HG02763 (cell line): ENCODE measurements at regions not wholly inside any gene's neighbourhood (a gene's known extent, or its start where the extent isn't known, plus 50 kb on each side); places are given as distances from the start of the nearest gene placed in this dataset.
"Not testable (repeated sequence)": the region's sequence is repeated elsewhere in the genome, so short reads cannot be mapped to it uniquely, and the experiment has no call there.

Experiments used
- ATAC-seq: cut with Tn5 transposase; IDR thresholded peaks from one replicate; pipeline ENCODE4 v1.9.1; 2021; ENCODE audit warnings: mild to moderate bottlenecking, moderate library complexity; ENCODE audit not compliant: unreplicated experiment

- peak; percentile 77 for ATAC-seq
Observed at GRCh38 chr18:32884543-32884942, 111.7 kb upstream of the KLHL14 start.

GRCh38 chr18:32881009-32881408 lies 108.2 kb upstream of the KLHL14 start:
- no peak for ATAC-seq

GRCh38 chr18:32879497-32879896 lies 106.7 kb upstream of the KLHL14 start:
- ATAC-seq: no peak

- ATAC-seq: no peak
Observed at GRCh38 chr18:32878436-32878835, 105.6 kb upstream of the KLHL14 start.

- no peak for ATAC-seq
Observed at GRCh38 chr18:32877371-32877770, 104.5 kb upstream of the KLHL14 start.

GRCh38 chr18:32875625-32876024 lies 102.8 kb upstream of the KLHL14 start:
- ATAC-seq: no peak

GRCh38 chr18:32871786-32872185 lies 99.0 kb upstream of the KLHL14 start:
- ATAC-seq: no peak

GRCh38 chr18:32870611-32871010 lies 97.8 kb upstream of the KLHL14 start:
- no peak for ATAC-seq

- no peak for ATAC-seq
Observed at GRCh38 chr18:32868406-32868805, 95.6 kb upstream of the KLHL14 start.

GRCh38 chr18:32867936-32868335 lies 95.1 kb upstream of the KLHL14 start:
- ATAC-seq: no peak

GRCh38 chr18:32867330-32867729 lies 94.5 kb upstream of the KLHL14 start:
- ATAC-seq: no peak

GRCh38 chr18:32862031-32862430 lies 89.2 kb upstream of the KLHL14 start:
- not testable (repeated sequence) for ATAC-seq

GRCh38 chr18:32851936-32852335 lies 79.1 kb upstream of the KLHL14 start:
- ATAC-seq: no peak

GRCh38 chr18:32848826-32849225 lies 76.0 kb upstream of the KLHL14 start:
- no peak for ATAC-seq

GRCh38 chr18:32847691-32848090 lies 74.9 kb upstream of the KLHL14 start:
- ATAC-seq: no peak

- no peak for ATAC-seq
Observed at GRCh38 chr18:32846896-32847295, 74.1 kb upstream of the KLHL14 start.

GRCh38 chr18:32840962-32841361 lies 68.1 kb upstream of the KLHL14 start:
- ATAC-seq: no peak

GRCh38 chr18:32835951-32836350 lies 63.1 kb upstream of the KLHL14 start:
- no peak for ATAC-seq

GRCh38 chr18:32831781-32832180 lies 59.0 kb upstream of the KLHL14 start:
- ATAC-seq: no peak

GRCh38 chr18:32823226-32823625 lies 50.4 kb upstream of the KLHL14 start:
- no peak for ATAC-seq
